Panc1 (cell line): ENCODE measurements at regions not wholly inside any gene's neighbourhood (a gene's known extent, or its start where the extent isn't known, plus 50 kb on each side); places are given as distances from the start of the nearest gene placed in this dataset.
A peak's percentile ranks its signal among the peaks of the same experiment; 100 is the strongest.

ENCODE experiments used
- ATAC-seq: fragments of 200-7000 bp; cut with Tn5 transposase; 2 replicates; pipeline ENCODE4 v1.9.1; 2020; ENCODE audit warnings: mild to moderate bottlenecking, moderate library complexity
- BruUV-seq: library from RNA; stranded (reverse); fragments of 400-500 nt; replicated peaks from 2 replicates; lab custom pipeline; 2021; lab: Mats Ljungman, UMichigan
- CTCF ChIA-PET: fragments of 300-600 bp; sonication (Branson Sonifier 250); formaldehyde crosslinking; loops from one replicate; lab custom pipeline; 2022; ENCODE audit warnings: antibody characterized with exemption; lab: Charles Lee
- POLR2A ChIA-PET: fragments of 300-600 bp; sonication (Branson Sonifier 250); formaldehyde crosslinking; loops from one replicate; lab custom pipeline; 2022; ENCODE audit warnings: antibody characterized with exemption; lab: Charles Lee
- DNase-seq: peaks from one replicate; pipeline ENCODE4 v3.0.0-alpha.2; 2010; ENCODE audit warnings: low read depth, low spot score
- H3K27ac ChIP-seq: 2 replicates; pipeline ENCODE4 v1.5.1; 2011; ENCODE audit warnings: mild to moderate bottlenecking, low read length, inconsistent platforms
- H3K27me3 ChIP-seq: fragments of 200-500 bp; sonication (Bioruptor generic); 2 replicates; pipeline ENCODE4 v1.6.0; 2014; ENCODE audit warnings: low read length, inconsistent platforms; ENCODE audit not compliant: control insufficient read depth, insufficient read depth
- H3K36me3 ChIP-seq: fragments of 200-500 bp; sonication (Bioruptor generic); 2 replicates; pipeline ENCODE4 v1.5.1; 2014; ENCODE audit warnings: inconsistent platforms, mild to moderate bottlenecking, low read length, moderate library complexity; ENCODE audit not compliant: control insufficient read depth, insufficient read depth
- H3K4me1 ChIP-seq: 2 replicates; pipeline ENCODE4 v1.5.1; 2011; ENCODE audit warnings: inconsistent platforms, mild to moderate bottlenecking, low read length, moderate library complexity; ENCODE audit not compliant: control insufficient read depth, insufficient read depth
- H3K4me3 ChIP-seq, 2 experiments: 2 replicates each; pipeline ENCODE4 v1.5.1; 2011 to 2012; ENCODE audit warnings: low read depth in 2 of 2, low read length in 2 of 2, mild to moderate bottlenecking in 2 of 2, inconsistent platforms in 1 of 2, moderate library complexity in 1 of 2
- H3K9me3 ChIP-seq: fragments of 200-500 bp; sonication (Bioruptor generic); 2 replicates; pipeline ENCODE4 v1.5.1; 2014; ENCODE audit warnings: low read depth, mild to moderate bottlenecking, inconsistent platforms, low read length, moderate library complexity; ENCODE audit not compliant: control insufficient read depth, insufficient read depth
- CTCF ChIP-seq: fragments of 450-650 bp; IDR thresholded peaks from 2 replicates; pipeline ENCODE4 v1.5.1; 2017; ENCODE audit warnings: mild to moderate bottlenecking
- POLR2AphosphoS5 ChIP-seq: IDR thresholded peaks from 2 replicates; pipeline ENCODE4 v1.6.1; 2012; ENCODE audit warnings: mild to moderate bottlenecking, low read depth, low read length, moderate library complexity
- REST ChIP-seq, 2 experiments: IDR thresholded peaks; 2 replicates each; pipeline ENCODE4 v1.6.1; 2011 to 2012; ENCODE audit warnings: low read depth in 2 of 2, control low read depth in 1 of 2, low read length in 1 of 2, mild to moderate bottlenecking in 1 of 2, moderate library complexity in 1 of 2; ENCODE audit not compliant: insufficient read depth in 1 of 2
- SIN3A ChIP-seq: IDR thresholded peaks from 2 replicates; pipeline ENCODE4 v1.6.1; 2012; ENCODE audit warnings: low read depth, mild to moderate bottlenecking, low read length, moderate library complexity, borderline replicate concordance; ENCODE audit not compliant: insufficient read depth
- TCF7L2 ChIP-seq: IDR thresholded peaks from 2 replicates; pipeline ENCODE4 v1.6.1; 2011; ENCODE audit warnings: mild to moderate bottlenecking, low read depth, low read length, inconsistent platforms
- in situ Hi-C: cut with HindIII; loops from 2 replicates; pipeline ENCODE4 v1.10.0; 2016; ENCODE audit warnings: low sequenced_read_pairs, low pct_unique_long_range_greater_than_20kb
- intact Hi-C: fragments of 100-400 bp; cut with micrococcal nuclease; formaldehyde crosslinking; loops from one replicate; pipeline ENCODE4 v1.10.0; 2022; ENCODE audit not compliant: unreplicated experiment

- H3K27ac ChIP-seq, result 0 out of 2 replicates have a peak overlapping the region, but pooled peaks have one; percentile 9
- POLR2A ChIA-PET, result no interaction called here
- DNase-seq (no peak), ATAC-seq (no peak)
- CTCF ChIA-PET, result no interaction called here
- no peak overlapping the region for H3K4me3 ChIP-seq
- in situ Hi-C loops (no loop called here), intact Hi-C loops (no loop called here)
- BruUV-seq, result no TSS peak
- H3K27me3 ChIP-seq, result no peaks in the 10 kb centered on the region
- TF ChIP-seq CTCF, result no peak
- no peak for TF ChIP-seq TCF7L2
- TF ChIP-seq POLR2AphosphoS5, result no peak
- no peak for TF ChIP-seq REST (IDR thresholded peaks at IDR 0.05; ENCODE audit: insufficient read depth in 1 of 2, low read depth in 2 of 2, low read length in 1 of 2)
- TF ChIP-seq SIN3A, result no peak
- no peaks in the 10 kb centered on the region for H3K36me3 ChIP-seq
- H3K4me1 ChIP-seq, result peaks cover 10% of the 10 kb centered on the region; the same call in 1 of the 2 replicates
- no peaks in the 10 kb centered on the region for H3K9me3 ChIP-seq
These were observed 86.4 kb downstream of the NENF start for GRCh38 chr1:212519131-212519530.

- BruUV-seq, result no TSS peak
- TF ChIP-seq CTCF, result no peak
- TF ChIP-seq REST (IDR thresholded peaks at IDR 0.05; ENCODE audit: insufficient read depth in 1 of 2, low read depth in 2 of 2, low read length in 1 of 2), result no peak
- TF ChIP-seq POLR2AphosphoS5, result no peak
- TF ChIP-seq SIN3A, result no peak
- Histone ChIP-seq H3K27ac (no peak overlapping the region), H3K27me3 (no peaks in the 10 kb centered on the region), H3K4me1 (peaks cover 10% of the 10 kb centered on the region; the same call in 1 of the 2 replicates), H3K36me3 (no peaks in the 10 kb centered on the region), H3K9me3 (no peaks in the 10 kb centered on the region), H3K4me3 (no peak overlapping the region)
- in situ Hi-C loops (no loop called here), intact Hi-C loops (no loop called here)
- ATAC-seq, result no peak
- POLR2A ChIA-PET, result no interaction called here
- DNase-seq, result no peak
- CTCF ChIA-PET, result interaction anchor here (0.5 kb wide), 1 partner anchor 343 kb away, joined by 4 read pairs; no protein-coding TSS in a partner anchor
These were observed 87.6 kb downstream of the NENF start for GRCh38 chr1:212520299-212520698.
